Right lobe of liver (tissue), 4 donors: ENCODE measurements at regions not wholly inside any gene's neighbourhood (a gene's known extent, or its start where the extent isn't known, plus 50 kb on each side); places are given as distances from the start of the nearest gene placed in this dataset.

Source experiments
- CTCF ChIP-seq, 4 donors: fragments of 200-600 bp in 3 of 4; fragments of 450-650 bp in 1 of 4; IDR thresholded peaks; one replicate each; pipeline versions ENCODE4 v1.5.1 to v1.8.0; 2016 to 2022; ENCODE audit warnings: antibody characterized with exemption in 4 of 4, mild to moderate bottlenecking in 2 of 4
- POLR2A ChIP-seq: fragments of 450-650 bp; IDR thresholded peaks from one replicate; pipeline ENCODE4 v1.6.1; 2017; ENCODE audit warnings: antibody characterized with exemption, mild to moderate bottlenecking
- donor health status: DM: no; HTN: no; CAD: no.
- donor health status: DM: no; HTN: no; CAD: no.
- donor health status: DM: no; HTN: yes; CAD: no.

- TF ChIP-seq CTCF (IDR thresholded peaks at IDR 0.05), result no peak
- no peak for TF ChIP-seq POLR2A
Observed at GRCh38 chr6:77986380-77987034, 333.7 kb downstream of the MEI4 start.
